Ascending aorta (tissue), 2 donors: ENCODE measurements at regions not wholly inside any gene's neighbourhood (a gene's known extent, or its start where the extent isn't known, plus 50 kb on each side); places are given as distances from the start of the nearest gene placed in this dataset.

Experiments used
- DNase-seq, 2 donors: peaks; one replicate each; pipeline ENCODE4 v3.0.0-alpha.2; 2019; ENCODE audit warnings: low spot score in 2 of 2
- H3K27ac ChIP-seq, 2 donors: fragments of 200-600 bp; sonication (generic); one replicate each; pipeline ENCODE4 v1.5.1; 2016 to 2017; ENCODE audit warnings: mild to moderate bottlenecking in 1 of 2
- H3K27me3 ChIP-seq: fragments of 200-600 bp; sonication (generic); one replicate; pipeline ENCODE4 v1.5.1; 2017
- H3K36me3 ChIP-seq, 2 donors: fragments of 200-600 bp; sonication (generic); one replicate each; pipeline ENCODE4 v1.5.1; 2016
- H3K4me1 ChIP-seq, 2 donors: fragments of 200-600 bp; sonication (generic); one replicate each; pipeline ENCODE4 v1.5.1; 2016 to 2017; ENCODE audit warnings: mild to moderate bottlenecking in 1 of 2
- H3K4me3 ChIP-seq, 2 donors: fragments of 200-600 bp; sonication (generic); one replicate each; pipeline ENCODE4 v1.5.1; 2016 to 2017; ENCODE audit warnings: mild to moderate bottlenecking in 1 of 2
- H3K9me3 ChIP-seq, 2 donors: fragments of 200-600 bp; sonication (generic); one replicate each; pipeline ENCODE4 v1.5.1; 2016
- CTCF ChIP-seq, 3 experiments: fragments of 200-600 bp in 2 of 3; fragments of 450-650 bp in 1 of 3; sonication (generic) in 2 of 3; IDR thresholded peaks; one replicate each; pipeline ENCODE4 v1.5.1; 2016 to 2019; ENCODE audit warnings: antibody characterized with exemption in 3 of 3, mild to moderate bottlenecking in 1 of 3, moderate library complexity in 1 of 3
- intact Hi-C: fragments of 100-400 bp; cut with DNase I; formaldehyde crosslinking; loops from one replicate; pipeline ENCODE4 v1.15.1; 2023

GRCh38 chr18:45284174-45284573 is 331.1 kb upstream of the SLC14A2 start:
- Histone ChIP-seq H3K9me3 (no peaks in the 10 kb centered on the region), H3K27ac (no peak overlapping the region), H3K27me3 (no peaks in the 10 kb centered on the region), H3K4me3 (no peak overlapping the region), H3K36me3 (no peaks in the 10 kb centered on the region), H3K4me1 (no peaks in the 10 kb centered on the region)
- no peak for TF ChIP-seq CTCF (IDR thresholded peaks at IDR 0.05)
- intact Hi-C loops = no loop called here
- no peak for DNase-seq

- intact Hi-C loops = no loop called here
- no peaks in the 10 kb centered on the region for H3K27me3 ChIP-seq
- no peaks in the 10 kb centered on the region for H3K4me1 ChIP-seq
- no peak for DNase-seq
- H3K36me3 ChIP-seq = no peaks in the 10 kb centered on the region
- H3K27ac ChIP-seq = no peak overlapping the region
- TF ChIP-seq CTCF (IDR thresholded peaks at IDR 0.05) = no peak
- no peaks in the 10 kb centered on the region for H3K9me3 ChIP-seq
- no peak overlapping the region for H3K4me3 ChIP-seq
These were observed 330.4 kb upstream of the SLC14A2 start for GRCh38 chr18:45284851-45285250.

- H3K9me3 ChIP-seq = no peaks in the 10 kb centered on the region
- no peak for DNase-seq
- H3K36me3 ChIP-seq = no peaks in the 10 kb centered on the region
- H3K4me1 ChIP-seq = no peaks in the 10 kb centered on the region
- intact Hi-C loops = no loop called here
- no peak overlapping the region for H3K4me3 ChIP-seq
- H3K27me3 ChIP-seq = no peaks in the 10 kb centered on the region
- no peak overlapping the region for H3K27ac ChIP-seq
- TF ChIP-seq CTCF (IDR thresholded peaks at IDR 0.05) = no peak
These were observed 330.0 kb upstream of the SLC14A2 start for GRCh38 chr18:45285251-45285650.

- TF ChIP-seq CTCF (IDR thresholded peaks at IDR 0.05) = no peak
- no peak for DNase-seq
- no peaks in the 10 kb centered on the region for H3K9me3 ChIP-seq
- no peaks in the 10 kb centered on the region for H3K36me3 ChIP-seq
- no peaks in the 10 kb centered on the region for H3K27me3 ChIP-seq
- H3K4me3 ChIP-seq = no peak overlapping the region
- no peak overlapping the region for H3K27ac ChIP-seq
- no peaks in the 10 kb centered on the region for H3K4me1 ChIP-seq
- intact Hi-C loops = no loop called here
These were observed 328.8 kb upstream of the SLC14A2 start for GRCh38 chr18:45286431-45286830.

- no peak overlapping the region for H3K4me3 ChIP-seq
- no peak for DNase-seq
- TF ChIP-seq CTCF (IDR thresholded peaks at IDR 0.05) = no peak
- no peaks in the 10 kb centered on the region for H3K4me1 ChIP-seq
- no peaks in the 10 kb centered on the region for H3K9me3 ChIP-seq
- no peaks in the 10 kb centered on the region for H3K36me3 ChIP-seq
- no peak overlapping the region for H3K27ac ChIP-seq
- intact Hi-C loops = no loop called here
- no peaks in the 10 kb centered on the region for H3K27me3 ChIP-seq
These were observed 327.7 kb upstream of the SLC14A2 start for GRCh38 chr18:45287531-45287930.

- no peaks in the 10 kb centered on the region for H3K27me3 ChIP-seq
- no peaks in the 10 kb centered on the region for H3K36me3 ChIP-seq
- intact Hi-C loops = no loop called here
- H3K4me1 ChIP-seq = no peaks in the 10 kb centered on the region
- no peak overlapping the region for H3K4me3 ChIP-seq
- no peak for DNase-seq
- H3K27ac ChIP-seq = no peak overlapping the region
- no peak for TF ChIP-seq CTCF (IDR thresholded peaks at IDR 0.05)
- H3K9me3 ChIP-seq = no peaks in the 10 kb centered on the region
These were observed 324.9 kb upstream of the SLC14A2 start for GRCh38 chr18:45290364-45290763.
